ENCODE measurements at regions not wholly inside any gene's neighbourhood (a gene's known extent, or its start where the extent isn't known, plus 50 kb on each side); places are given as distances from the start of the nearest gene placed in this dataset.
"Not testable (repeated sequence)": the region's sequence is repeated elsewhere in the genome, so short reads cannot be mapped to it uniquely, and the experiment has no call there.

DNA sequence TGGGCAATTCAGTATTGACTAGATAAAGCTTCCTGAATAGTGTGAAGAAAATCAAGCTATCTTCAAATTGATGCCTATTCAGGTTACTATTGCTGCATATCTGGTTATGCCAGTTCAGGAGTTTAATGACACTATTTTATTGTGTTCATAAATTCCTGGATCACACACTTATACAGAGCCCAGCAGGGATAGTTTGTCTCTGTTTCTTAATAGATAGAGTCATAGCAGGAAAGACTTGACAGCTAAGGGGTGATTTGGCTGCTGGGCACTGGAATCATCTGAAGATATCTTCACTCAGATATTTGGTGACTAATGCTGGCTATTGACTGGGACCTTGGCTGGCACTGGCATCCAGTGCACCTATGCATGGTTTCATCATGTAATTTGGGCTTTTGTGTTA, 187.8 kb downstream of the PYDC2 start:
- no peaks in the 10 kb centered on the region for H3K9me3 ChIP-seq
- no peak for TF ChIP-seq POLR2A (IDR thresholded peaks at IDR 0.05)
- no peak for TF ChIP-seq CTCF (IDR thresholded peaks at IDR 0.05 in 4 of 5, conservative IDR thresholded peaks at IDR 0.05 in 1 of 5)
- in situ Hi-C loops (cut with MboI; ENCODE audit: low sequenced_read_pairs in 4 of 4): no loop called here
- no peaks in the 10 kb centered on the region for H3K4me1 ChIP-seq
- H3K27ac ChIP-seq: no peak overlapping the region
- DNase-seq (no peak), ATAC-seq (no peak)
- intact Hi-C loops (cut with DNase I; ENCODE audit: low total_unique reads): no loop called here
- H3K27me3 ChIP-seq: no peaks in the 10 kb centered on the region
- no peak overlapping the region for H3K4me3 ChIP-seq
- H3K36me3 ChIP-seq: no peaks in the 10 kb centered on the region

DNA sequence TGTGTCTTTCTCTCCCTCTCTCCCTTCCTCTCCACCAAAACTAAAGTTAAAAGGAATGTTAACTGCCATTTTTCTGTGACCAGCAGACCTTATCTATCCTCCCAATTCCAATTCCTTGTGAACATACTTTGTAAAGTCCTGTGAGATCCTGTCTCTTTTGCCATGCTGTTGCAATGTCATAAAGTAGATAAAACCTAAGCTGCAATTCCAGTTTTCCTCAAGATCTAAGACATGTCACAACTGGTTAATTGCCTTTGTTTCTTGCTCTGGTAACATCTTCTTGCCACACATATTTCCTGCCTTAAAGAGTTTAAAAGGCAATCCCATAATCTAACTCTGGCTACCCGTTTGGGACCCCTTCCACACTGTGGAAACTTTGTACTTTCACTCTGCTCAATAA, 188.7 kb downstream of the PYDC2 start:
- Histone ChIP-seq H3K4me1 (no peaks in the 10 kb centered on the region), H3K9me3 (no peaks in the 10 kb centered on the region), H3K36me3 (no peaks in the 10 kb centered on the region), H3K27ac (no peak overlapping the region), H3K4me3 (no peak overlapping the region), H3K27me3 (no peaks in the 10 kb centered on the region)
- DNase-seq (no peak), ATAC-seq (no peak)
- intact Hi-C loops (cut with DNase I; ENCODE audit: low total_unique reads) (no loop called here), in situ Hi-C loops (cut with MboI; ENCODE audit: low sequenced_read_pairs in 4 of 4) (no loop called here)
- TF ChIP-seq POLR2A (IDR thresholded peaks at IDR 0.05) (no peak), CTCF (IDR thresholded peaks at IDR 0.05 in 4 of 5, conservative IDR thresholded peaks at IDR 0.05 in 1 of 5) (no peak)

- DNase-seq; H3K4me3 ChIP-seq; H3K4me1 ChIP-seq; H3K36me3 ChIP-seq; H3K27me3 ChIP-seq; H3K27ac ChIP-seq; in situ Hi-C loops (cut with MboI; ENCODE audit: low sequenced_read_pairs in 4 of 4); intact Hi-C loops (cut with DNase I; ENCODE audit: low total_unique reads); H3K9me3 ChIP-seq; ATAC-seq: not testable (repeated sequence)
Measured at GRCh38 chr3:191658781-191659419, 197.9 kb downstream of the PYDC2 start.

DNA sequence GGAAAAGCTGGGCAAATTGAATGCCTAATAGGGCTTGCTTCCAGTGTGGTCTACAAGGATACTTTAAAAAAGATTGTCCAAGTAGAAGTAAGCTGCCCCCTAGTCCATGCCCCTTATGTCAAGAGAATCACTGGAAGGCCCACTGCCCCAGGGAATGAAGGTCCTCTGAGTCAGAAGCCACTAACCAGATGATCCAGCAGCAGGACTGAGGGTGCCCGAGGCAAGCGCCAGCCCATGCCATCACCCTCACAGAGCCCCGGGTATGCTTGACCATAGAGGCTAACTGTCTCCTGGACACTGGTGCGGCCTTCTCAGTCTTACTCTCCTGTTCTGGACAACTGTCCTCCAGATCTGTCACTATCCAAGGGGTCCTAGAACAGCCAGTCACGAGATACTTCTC, 201.2 kb downstream of the PYDC2 start:
- H3K27me3 ChIP-seq; H3K27ac ChIP-seq; DNase-seq; H3K9me3 ChIP-seq; H3K4me1 ChIP-seq; H3K36me3 ChIP-seq; in situ Hi-C loops (cut with MboI; ENCODE audit: low sequenced_read_pairs in 4 of 4); ATAC-seq; H3K4me3 ChIP-seq; intact Hi-C loops (cut with DNase I; ENCODE audit: low total_unique reads): not testable (repeated sequence)

DNA sequence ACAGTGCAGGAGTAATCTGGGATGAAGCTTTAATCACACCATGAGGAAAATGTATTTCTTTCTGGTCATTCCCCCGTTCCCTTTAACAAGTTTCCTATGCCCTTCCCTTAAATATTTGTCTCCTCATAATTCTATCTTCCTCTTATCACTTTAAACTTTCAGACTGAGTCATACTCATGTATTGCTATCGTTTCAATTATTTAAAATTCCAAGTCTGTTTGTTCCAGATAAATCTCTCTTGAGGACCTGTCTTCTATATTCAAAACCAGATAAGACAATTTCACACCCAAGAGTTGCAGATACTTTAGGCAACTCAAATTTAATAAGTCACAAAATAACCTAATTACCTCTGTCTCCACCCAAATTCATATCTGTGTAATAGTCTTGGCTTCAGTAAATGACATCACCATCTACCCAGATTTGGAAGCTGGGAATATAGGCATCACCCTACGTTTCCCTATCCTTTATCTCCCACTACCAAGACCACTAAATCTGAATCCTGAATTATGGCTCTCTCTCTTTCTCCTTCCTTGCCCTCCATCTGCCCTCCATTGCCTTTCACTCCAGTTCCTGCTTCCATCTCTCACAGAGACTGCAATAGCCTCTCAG, 220.1 kb downstream of the PYDC2 start:
- TF ChIP-seq POLR2A (IDR thresholded peaks at IDR 0.05): no peak
- no peak for TF ChIP-seq CTCF (IDR thresholded peaks at IDR 0.05 in 4 of 5, conservative IDR thresholded peaks at IDR 0.05 in 1 of 5)
- H3K27ac ChIP-seq: no peak overlapping the region
- H3K4me3 ChIP-seq: no peak overlapping the region
- H3K36me3 ChIP-seq: no peaks in the 10 kb centered on the region
- no peaks in the 10 kb centered on the region for H3K27me3 ChIP-seq
- intact Hi-C loops (cut with DNase I; ENCODE audit: low total_unique reads) (no loop called here), in situ Hi-C loops (cut with MboI; ENCODE audit: low sequenced_read_pairs in 4 of 4) (no loop called here)
- ATAC-seq (no peak), DNase-seq (no peak)
- H3K9me3 ChIP-seq: no peaks in the 10 kb centered on the region
- no peaks in the 10 kb centered on the region for H3K4me1 ChIP-seq

DNA sequence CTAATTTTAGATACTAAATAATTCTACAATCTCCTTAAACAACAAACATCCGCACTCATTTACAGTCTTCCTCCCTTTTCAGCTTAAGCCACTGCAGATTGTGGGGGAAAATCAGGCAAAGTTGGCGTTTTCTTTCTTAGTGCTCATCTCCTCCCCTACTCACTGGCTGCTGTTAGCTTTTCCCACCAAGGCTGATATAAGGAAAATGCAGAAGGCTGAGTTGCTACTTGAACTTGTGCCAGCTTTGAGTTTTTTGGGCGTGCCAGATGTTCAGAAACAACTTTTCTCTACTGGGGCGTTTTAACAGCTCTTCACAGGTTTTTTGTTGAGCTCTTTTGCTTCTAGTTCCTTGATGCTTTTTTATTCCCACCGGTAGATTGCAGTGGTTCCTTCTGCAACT, 222.0 kb downstream of the PYDC2 start:
- in situ Hi-C loops (cut with MboI; ENCODE audit: low sequenced_read_pairs in 4 of 4) (no loop called here), intact Hi-C loops (cut with DNase I; ENCODE audit: low total_unique reads) (no loop called here)
- no peaks in the 10 kb centered on the region for H3K36me3 ChIP-seq
- no peak overlapping the region for H3K4me3 ChIP-seq
- DNase-seq (no peak), ATAC-seq (no peak)
- no peaks in the 10 kb centered on the region for H3K4me1 ChIP-seq
- no peak for TF ChIP-seq CTCF (IDR thresholded peaks at IDR 0.05 in 4 of 5, conservative IDR thresholded peaks at IDR 0.05 in 1 of 5)
- no peak for TF ChIP-seq POLR2A (IDR thresholded peaks at IDR 0.05)
- H3K27me3 ChIP-seq: no peaks in the 10 kb centered on the region
- H3K27ac ChIP-seq: no peak overlapping the region
- no peaks in the 10 kb centered on the region for H3K9me3 ChIP-seq

Measured in gastrocnemius medialis (tissue), 4 donors.